Amniotic stem cell (primary cell): ENCODE measurements at regions not wholly inside any gene's neighbourhood (a gene's known extent, or its start where the extent isn't known, plus 50 kb on each side); places are given as distances from the start of the nearest gene placed in this dataset.

ENCODE experiments used
- DNase-seq: peaks from one replicate; lab custom pipeline; 2025; lab: John Stamatoyannopoulos, UW

GRCh38 chr18:56173542-56174220, 464.7 kb downstream of the TXNL1 start:
- DNase-seq, result no peak

- DNase-seq, result no peak
These were observed 465.9 kb downstream of the TXNL1 start for GRCh38 chr18:56172527-56172926.

GRCh38 chr18:56171848-56172247, 466.5 kb downstream of the TXNL1 start:
- no peak for DNase-seq

GRCh38 chr18:56168049-56168781, 470.2 kb downstream of the TXNL1 start:
- DNase-seq, result peak; percentile 33

- DNase-seq, result no peak
These were observed 471.0 kb downstream of the TXNL1 start for GRCh38 chr18:56167366-56167765.

GRCh38 chr18:56166914-56167313, 471.5 kb downstream of the TXNL1 start:
- no peak for DNase-seq

- no peak for DNase-seq
These were observed 472.6 kb downstream of the TXNL1 start for GRCh38 chr18:56165601-56166355.

GRCh38 chr18:56162311-56163265, 475.8 kb downstream of the TXNL1 start:
- DNase-seq, result no peak

- no peak for DNase-seq
These were observed 476.7 kb downstream of the TXNL1 start for GRCh38 chr18:56161566-56162260.

- DNase-seq, result no peak
These were observed 479.7 kb downstream of the TXNL1 start for GRCh38 chr18:56158676-56159075.

- no peak for DNase-seq
These were observed 480.9 kb downstream of the TXNL1 start for GRCh38 chr18:56157541-56157940.

GRCh38 chr18:56152551-56153310, 485.7 kb downstream of the TXNL1 start:
- no peak for DNase-seq

GRCh38 chr18:56148373-56148772, 490.0 kb downstream of the TXNL1 start:
- no peak for DNase-seq

- no peak for DNase-seq
These were observed 491.8 kb downstream of the TXNL1 start for GRCh38 chr18:56146565-56146964.

- no peak for DNase-seq
These were observed 496.4 kb downstream of the TXNL1 start for GRCh38 chr18:56142001-56142400.

- peak; percentile 30 for DNase-seq
These were observed 498.6 kb downstream of the TXNL1 start for GRCh38 chr18:56139792-56140254.

GRCh38 chr18:56139372-56139771, 499.0 kb downstream of the TXNL1 start:
- DNase-seq, result no peak

- no peak for DNase-seq
These were observed 502.3 kb downstream of the TXNL1 start for GRCh38 chr18:56136105-56136504.

GRCh38 chr18:56130481-56130880, 507.9 kb downstream of the TXNL1 start:
- DNase-seq, result no peak

- DNase-seq, result no peak
These were observed 510.1 kb downstream of the TXNL1 start for GRCh38 chr18:56128153-56128791.
